GM21619 (cell line): ENCODE measurements at regions not wholly inside any gene's neighbourhood (a gene's known extent, or its start where the extent isn't known, plus 50 kb on each side); places are given as distances from the start of the nearest gene placed in this dataset.

Source experiments
- ATAC-seq: cut with Tn5 transposase; IDR thresholded peaks from one replicate; pipeline ENCODE4 v1.9.1; 2021; ENCODE audit not compliant: unreplicated experiment

DNA sequence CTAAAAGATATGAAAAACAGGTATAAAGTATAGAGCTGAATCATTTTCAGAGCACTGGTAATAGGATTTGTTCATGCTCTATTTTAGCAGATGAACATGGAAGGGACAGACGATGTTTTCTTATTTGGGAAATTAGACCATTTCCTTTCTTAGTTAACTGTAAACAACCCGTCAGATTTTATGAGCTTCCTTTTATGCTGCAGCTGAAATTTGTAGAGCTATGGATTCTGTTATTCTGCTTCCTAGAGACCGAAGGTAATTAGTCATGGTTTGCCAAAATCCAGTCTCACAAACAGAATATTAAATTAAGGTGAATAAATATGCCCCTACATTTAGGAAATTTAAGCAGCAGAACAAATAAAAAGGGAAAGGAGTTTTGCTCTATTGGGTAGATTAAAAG lies 180.2 kb upstream of the SYT1 start:
- ATAC-seq, result no peak

DNA sequence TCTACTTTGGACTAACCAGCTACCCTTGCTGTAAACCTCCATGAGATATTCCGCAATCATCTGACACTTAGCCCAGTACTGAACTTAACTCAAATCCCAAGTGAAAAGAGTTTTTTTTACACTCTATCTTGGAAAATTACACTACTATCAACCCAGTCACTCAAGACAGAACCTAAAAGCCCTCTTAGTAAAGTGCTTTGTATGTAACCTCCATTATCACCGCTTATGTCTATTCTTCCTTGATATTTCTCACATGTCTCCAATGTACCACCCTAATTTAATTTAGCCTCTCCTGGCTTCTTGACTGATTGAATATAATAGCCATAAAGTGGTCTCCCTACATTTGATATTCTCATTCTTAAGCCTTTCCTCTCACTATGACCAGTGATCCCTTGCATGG lies 168.8 kb upstream of the SYT1 start:
- ATAC-seq, result no peak

DNA sequence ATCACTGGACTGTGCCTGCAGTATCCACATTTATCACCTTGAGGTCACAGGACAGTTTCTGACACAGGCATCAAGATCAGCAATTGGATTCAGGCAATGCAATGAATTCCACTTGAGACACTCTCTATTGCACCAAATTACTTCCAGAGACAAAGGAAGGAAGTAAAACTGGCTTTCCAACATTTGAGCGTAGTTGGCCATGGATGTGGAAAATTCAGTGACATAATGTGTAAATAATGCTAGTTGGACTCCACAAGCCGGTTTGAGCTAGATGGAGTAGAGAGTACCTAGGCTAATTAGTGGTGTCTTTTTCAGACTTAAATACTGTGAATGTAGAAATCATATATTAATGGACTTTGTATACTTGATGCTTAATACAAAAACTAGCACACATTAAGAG lies 168.3 kb upstream of the SYT1 start:
- no peak for ATAC-seq

DNA sequence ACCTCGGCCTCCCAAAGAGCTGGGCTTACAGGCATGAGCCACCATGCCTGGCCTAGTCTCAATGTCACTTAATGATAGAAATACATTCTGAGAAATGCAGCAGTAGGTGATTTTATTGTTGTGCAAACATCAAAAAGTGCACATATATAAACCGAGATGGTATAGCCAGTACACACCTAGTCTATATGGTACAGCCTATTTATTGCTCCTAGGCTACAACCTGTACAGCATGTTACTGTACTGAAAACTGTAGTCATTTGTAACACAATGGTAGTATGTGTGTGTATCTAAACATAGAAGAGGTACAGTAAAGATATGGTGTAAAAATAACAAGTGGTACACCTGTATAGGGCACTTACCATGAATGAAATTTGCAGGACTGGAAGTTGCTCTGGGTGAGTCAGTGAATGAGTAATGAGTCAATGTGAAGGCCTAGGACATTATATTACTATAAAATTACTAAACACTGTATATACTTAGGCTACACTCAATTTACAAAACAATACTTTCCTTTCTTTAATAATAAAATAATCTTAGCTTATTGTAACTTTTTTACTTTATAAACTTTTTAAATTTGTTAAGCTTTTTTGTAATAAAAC lies 166.7 kb upstream of the SYT1 start:
- ATAC-seq, result no peak

DNA sequence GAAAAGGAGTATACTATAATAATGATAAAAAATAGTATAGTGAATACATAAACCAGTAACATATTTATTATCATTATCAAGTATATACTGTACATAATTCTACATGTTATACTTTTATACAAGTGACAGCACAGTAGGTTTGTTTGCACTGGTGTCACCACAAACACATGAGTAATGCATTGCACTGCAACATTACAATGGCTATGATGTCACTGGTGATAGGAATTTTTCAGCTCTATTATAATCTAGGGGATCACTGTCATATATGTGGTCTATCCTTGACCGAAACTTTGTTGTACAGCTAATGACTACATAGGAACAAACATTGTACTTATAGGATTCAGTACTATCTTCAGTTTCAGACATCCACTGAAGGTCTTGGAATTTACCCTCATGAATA lies 165.8 kb upstream of the SYT1 start:
- ATAC-seq, result no peak

GRCh38 chr12:78700565-78700964 lies 164.0 kb upstream of the SYT1 start:
- ATAC-seq, result no peak

DNA sequence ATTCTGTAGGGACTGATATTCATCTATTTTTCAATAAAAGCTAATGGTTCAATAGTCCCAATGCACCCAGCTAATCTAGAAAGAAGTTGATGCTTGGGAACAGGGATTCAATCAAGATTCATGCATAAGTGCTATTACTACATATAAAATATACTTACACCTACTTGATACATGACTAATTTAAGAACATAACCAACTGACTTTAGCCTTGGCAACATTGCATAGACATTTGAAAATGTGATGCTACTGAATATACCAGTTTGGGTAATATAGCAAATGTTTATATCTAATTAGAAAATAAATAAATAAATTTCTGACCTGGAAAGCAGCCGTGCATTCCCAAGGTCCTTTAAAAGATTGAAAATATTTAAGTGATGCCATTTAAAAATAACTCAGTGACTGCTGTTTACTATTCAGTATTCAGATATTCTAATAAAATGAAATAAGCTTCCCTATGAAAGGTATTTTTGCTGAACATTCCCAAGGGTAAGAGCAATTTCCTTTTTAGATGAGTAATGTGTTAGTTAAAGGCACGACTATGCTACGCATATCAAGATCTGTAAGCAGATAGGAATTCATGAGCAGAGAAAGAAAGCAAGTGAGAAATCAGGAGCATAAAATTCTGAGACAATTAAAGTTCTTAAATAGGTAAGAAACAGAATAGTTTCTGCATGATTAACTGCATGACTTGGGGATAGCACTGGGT lies 160.6 kb upstream of the SYT1 start:
- ATAC-seq, result no peak

- no peak for ATAC-seq
Observed at GRCh38 chr12:78711954-78712353, 152.6 kb upstream of the SYT1 start.

DNA sequence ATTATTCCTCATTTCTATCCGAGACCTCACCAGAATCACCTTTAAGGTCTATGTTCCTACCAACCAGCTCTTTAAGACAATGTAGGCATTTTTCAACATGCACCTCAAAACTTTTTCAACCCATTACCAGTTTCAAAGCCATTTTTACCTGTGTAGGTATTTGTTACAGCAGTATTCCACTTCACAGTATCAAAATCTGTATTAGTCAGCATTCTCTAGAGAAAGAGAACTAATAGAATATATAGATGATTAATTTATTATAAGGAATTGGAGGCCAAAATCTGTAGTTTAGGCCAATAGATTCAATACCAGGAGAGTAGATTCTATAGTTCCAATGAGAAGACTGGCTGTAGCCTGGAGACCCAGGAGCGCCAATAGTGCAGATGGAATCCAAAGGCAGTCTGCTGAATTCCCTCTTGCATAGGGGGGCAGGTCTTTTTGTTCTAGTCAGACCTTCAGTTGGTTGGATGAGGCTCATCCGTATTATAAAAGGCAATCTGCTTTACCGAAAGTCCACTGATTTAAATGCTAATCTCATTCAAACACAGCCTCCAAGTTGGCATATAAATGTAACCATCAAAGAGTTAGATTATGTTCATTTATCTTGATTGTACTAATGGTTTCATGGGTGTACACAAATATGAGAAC lies 151.6 kb upstream of the SYT1 start:
- ATAC-seq, result no peak

- no peak for ATAC-seq
Observed at GRCh38 chr12:78719721-78720120, 144.9 kb upstream of the SYT1 start.

- ATAC-seq, result no peak
Observed at GRCh38 chr12:78721906-78722305, 142.7 kb upstream of the SYT1 start.

GRCh38 chr12:78725033-78725432 lies 139.5 kb upstream of the SYT1 start:
- ATAC-seq, result no peak

DNA sequence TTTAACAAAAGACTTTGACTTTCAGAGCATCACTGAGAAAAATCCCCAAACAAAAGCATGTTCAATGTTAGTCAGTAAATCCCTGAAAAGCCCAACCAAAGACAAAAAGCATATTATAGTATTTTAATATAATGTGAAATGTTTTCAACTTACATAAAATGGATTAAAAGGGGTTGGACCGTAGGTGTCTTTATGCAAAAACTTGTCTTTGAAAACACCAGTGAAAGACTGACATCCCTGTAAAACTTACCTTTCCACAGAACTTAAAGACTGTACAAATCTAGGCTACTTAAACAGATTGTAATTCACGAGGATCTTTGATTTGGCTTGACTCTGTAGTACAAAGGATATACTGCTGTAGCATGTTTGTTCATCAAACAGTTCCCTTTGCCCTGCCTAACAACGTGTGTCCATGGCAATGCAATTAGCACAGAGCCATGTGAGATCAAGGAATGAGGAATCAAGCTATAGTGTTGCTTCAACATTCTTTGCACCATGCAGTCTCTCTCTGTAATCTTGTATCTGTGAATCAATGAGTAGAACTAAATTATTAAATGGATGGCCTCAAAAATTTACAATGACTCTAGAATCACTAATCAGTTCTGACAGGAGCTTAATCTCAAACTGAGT lies 138.5 kb upstream of the SYT1 start:
- no peak for ATAC-seq

DNA sequence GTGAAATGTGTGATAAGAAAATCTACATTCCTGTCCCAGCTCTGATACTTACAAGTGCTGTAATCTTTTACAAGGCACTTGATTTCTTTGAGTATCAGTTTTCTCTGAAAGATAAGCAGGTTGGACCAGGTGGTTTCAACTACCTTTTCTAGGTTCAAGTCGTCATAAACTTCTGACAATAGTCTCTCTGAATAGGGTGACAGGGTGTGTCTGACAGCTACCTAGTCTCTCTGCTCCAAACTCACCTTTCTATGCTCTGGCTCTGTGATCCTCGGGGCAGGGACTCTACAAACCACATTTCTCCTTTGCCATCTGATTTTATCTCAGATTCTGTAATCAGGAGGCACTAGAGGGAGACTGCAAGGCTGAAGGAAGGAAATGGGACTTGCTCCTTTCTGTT lies 137.7 kb upstream of the SYT1 start:
- ATAC-seq, result no peak

GRCh38 chr12:78732481-78732880 lies 132.1 kb upstream of the SYT1 start:
- ATAC-seq, result no peak

GRCh38 chr12:78739653-78740052 lies 124.9 kb upstream of the SYT1 start:
- no peak for ATAC-seq

- no peak for ATAC-seq
Observed at GRCh38 chr12:78746001-78746400, 118.6 kb upstream of the SYT1 start.

- ATAC-seq, result no peak
Observed at GRCh38 chr12:78753058-78753457, 111.5 kb upstream of the SYT1 start.

DNA sequence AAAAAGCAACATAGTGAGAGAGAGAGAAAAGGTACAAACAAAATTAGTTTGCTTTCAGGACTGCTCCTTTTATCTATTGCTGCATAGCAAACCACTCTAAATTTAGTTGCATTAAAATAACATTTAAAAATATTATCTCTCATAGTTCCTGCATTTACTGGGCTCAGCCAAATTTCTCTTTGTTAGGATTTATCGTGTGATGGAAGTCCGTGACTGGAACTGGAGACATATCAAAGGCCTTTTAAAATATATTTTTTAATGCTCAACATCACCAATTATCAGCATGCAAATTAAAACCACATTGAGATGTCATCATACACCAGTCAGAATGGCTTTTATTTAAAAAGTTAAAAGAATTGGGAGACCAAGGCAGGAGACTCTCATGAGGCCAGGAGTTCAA lies 107.6 kb upstream of the SYT1 start:
- ATAC-seq, result no peak

DNA sequence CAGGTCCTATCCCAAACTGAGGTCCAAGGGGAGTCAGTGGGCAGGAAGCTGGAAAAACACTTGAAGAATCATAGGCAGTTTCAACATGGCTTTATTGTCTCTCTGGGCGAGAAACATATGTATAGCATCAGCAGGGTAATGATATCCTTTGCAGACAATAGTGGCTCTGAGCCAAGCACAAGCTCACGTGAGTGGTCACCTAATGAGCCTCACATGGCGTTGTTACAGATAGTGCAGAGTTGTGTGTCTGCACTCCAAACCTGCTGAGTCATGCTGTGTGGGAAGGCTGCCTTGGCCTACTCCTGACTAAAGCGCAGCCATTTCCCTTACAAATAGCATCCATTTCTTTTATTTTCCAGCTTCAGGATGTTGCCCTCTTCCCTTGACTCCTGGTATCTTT lies 105.2 kb upstream of the SYT1 start:
- no peak for ATAC-seq

- no peak for ATAC-seq
Observed at GRCh38 chr12:78760906-78761305, 103.7 kb upstream of the SYT1 start.

DNA sequence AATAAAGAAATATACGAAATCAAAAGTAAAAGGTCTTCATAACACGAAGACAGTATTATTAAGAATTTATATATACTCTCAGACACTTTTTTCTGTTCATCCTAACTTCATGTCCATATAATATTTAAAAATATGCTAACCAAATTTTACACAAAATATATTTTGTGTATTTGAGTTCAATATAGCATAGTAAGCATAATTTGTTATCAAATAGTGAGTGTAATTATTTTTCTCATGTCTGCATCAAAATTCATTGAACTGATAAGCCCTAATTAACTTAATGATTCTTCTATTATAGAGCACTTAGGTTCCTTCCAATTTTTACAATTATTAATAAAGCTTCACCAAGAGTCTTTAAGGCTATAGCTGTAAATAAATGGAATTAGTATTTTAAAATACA lies 99.7 kb upstream of the SYT1 start:
- ATAC-seq, result no peak
